ENCODE measurements at regions not wholly inside any gene's neighbourhood (a gene's known extent, or its start where the extent isn't known, plus 50 kb on each side); places are given as distances from the start of the nearest gene placed in this dataset.

DNA sequence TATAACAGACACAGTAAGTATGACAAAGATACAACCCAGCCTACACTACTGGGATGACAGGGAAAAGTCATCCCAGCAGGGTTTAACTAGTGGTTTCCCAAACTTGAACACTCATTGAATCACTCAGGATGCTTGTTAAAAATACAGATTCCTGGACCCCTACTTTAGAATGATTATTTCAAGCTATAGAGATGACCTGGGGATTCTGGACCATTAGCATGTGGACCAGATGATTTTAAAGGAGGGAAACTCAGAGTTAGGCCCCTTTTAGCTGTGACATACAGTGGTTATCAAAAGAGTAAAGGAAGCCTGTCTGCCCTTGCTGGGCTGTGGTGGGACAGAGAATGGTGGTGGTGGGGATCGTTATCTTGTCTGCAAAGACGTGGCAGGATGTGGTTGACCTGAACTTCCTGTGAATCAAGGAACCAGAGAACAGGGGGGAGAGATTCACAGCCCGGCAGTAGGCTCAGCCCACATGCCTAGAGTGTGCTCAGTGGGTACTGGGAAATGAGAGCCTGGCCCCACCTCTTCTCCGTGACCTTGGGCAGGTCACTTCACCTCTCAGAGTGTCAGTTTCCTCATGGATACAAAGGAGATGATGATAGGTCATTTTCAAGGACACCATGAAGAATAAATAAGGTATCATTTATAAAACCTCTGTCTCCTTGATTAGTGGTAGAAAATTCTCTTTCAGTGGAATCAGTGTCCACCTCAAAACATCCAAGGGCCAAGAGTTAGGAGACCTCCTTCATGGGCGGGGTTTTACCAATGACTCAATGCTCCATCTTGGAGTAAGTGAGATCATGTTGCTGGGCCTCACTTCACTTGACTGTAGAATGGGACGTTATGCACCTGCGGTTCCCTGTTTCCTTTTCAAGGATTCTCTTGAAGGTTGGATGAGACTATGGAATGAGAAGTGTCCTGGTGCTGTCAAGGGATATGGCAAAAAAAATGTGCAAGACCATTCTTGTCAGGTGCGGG, 306.5 kb downstream of the RPLP1 start:
- Histone ChIP-seq H3K27ac (no peak overlapping the region), H3K36me3 (replicated peaks in 1 of 2; ENCODE audit: insufficient read depth in 1 of 2, low read depth in 2 of 2) (no peaks in the 10 kb centered on the region), H3K4me3 (no peak overlapping the region), H3K27me3 (no peaks in the 10 kb centered on the region), H3K9me3 (no peaks in the 10 kb centered on the region), H3K4me1 (no peaks in the 10 kb centered on the region)
- TF ChIP-seq POLR2A (IDR thresholded peaks at IDR 0.05): no peak
- TF ChIP-seq, protein P1, sequence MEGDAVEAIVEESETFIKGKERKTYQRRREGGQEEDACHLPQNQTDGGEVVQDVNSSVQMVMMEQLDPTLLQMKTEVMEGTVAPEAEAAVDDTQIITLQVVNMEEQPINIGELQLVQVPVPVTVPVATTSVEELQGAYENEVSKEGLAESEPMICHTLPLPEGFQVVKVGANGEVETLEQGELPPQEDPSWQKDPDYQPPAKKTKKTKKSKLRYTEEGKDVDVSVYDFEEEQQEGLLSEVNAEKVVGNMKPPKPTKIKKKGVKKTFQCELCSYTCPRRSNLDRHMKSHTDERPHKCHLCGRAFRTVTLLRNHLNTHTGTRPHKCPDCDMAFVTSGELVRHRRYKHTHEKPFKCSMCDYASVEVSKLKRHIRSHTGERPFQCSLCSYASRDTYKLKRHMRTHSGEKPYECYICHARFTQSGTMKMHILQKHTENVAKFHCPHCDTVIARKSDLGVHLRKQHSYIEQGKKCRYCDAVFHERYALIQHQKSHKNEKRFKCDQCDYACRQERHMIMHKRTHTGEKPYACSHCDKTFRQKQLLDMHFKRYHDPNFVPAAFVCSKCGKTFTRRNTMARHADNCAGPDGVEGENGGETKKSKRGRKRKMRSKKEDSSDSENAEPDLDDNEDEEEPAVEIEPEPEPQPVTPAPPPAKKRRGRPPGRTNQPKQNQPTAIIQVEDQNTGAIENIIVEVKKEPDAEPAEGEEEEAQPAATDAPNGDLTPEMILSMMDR (IDR thresholded peaks at IDR 0.05): no peak
- WGBS, 2 donors: 83 to 87% methylated on average over 8 of the region's 8 CpGs
- intact Hi-C loops (cut with DNase I): no loop called here
- no peak for ATAC-seq
- DNase-seq: peak in 3 of 4 donors; percentile 17 to 59 (median 33)

- no peak for TF ChIP-seq POLR2A (IDR thresholded peaks at IDR 0.05)
- TF ChIP-seq, protein P1 (IDR thresholded peaks at IDR 0.05): no peak
- H3K27ac ChIP-seq: peak overlapping the region in 1 of 4 donors; percentile 56
- intact Hi-C loops (cut with DNase I): no loop called here
- no peaks in the 10 kb centered on the region for H3K27me3 ChIP-seq
- H3K4me3 ChIP-seq: no peak overlapping the region
- no peaks in the 10 kb centered on the region for H3K9me3 ChIP-seq
- WGBS, 2 donors: 53 to 59% methylated on average over 3 of the region's 3 CpGs
- H3K4me1 ChIP-seq: no peaks in the 10 kb centered on the region
- no peaks in the 10 kb centered on the region for H3K36me3 ChIP-seq (replicated peaks in 1 of 2; ENCODE audit: insufficient read depth in 1 of 2, low read depth in 2 of 2)
- DNase-seq (peak in 1 of 4 donors; percentile 22), ATAC-seq (no peak)
Observed at GRCh38 chr15:69760258-69760845, 307.7 kb downstream of the RPLP1 start.

GRCh38 chr15:69760890-69761568, 308.4 kb downstream of the RPLP1 start:
- intact Hi-C loops (cut with DNase I): no loop called here
- H3K36me3 ChIP-seq (replicated peaks in 1 of 2; ENCODE audit: insufficient read depth in 1 of 2, low read depth in 2 of 2): no peaks in the 10 kb centered on the region
- 56 to 63% methylated on average over 7 of the region's 7 CpGs for WGBS, 2 donors
- H3K27me3 ChIP-seq: no peaks in the 10 kb centered on the region
- DNase-seq (peak in 3 of 4 donors; percentile 22 to 78 (median 25)), ATAC-seq (peak; percentile 30)
- no peak for TF ChIP-seq POLR2A (IDR thresholded peaks at IDR 0.05)
- TF ChIP-seq, protein P1 (IDR thresholded peaks at IDR 0.05): no peak
- no peaks in the 10 kb centered on the region for H3K4me1 ChIP-seq
- H3K9me3 ChIP-seq: no peaks in the 10 kb centered on the region
- peak overlapping the region in 1 of 4 donors; percentile 56 for H3K27ac ChIP-seq
- no peak overlapping the region for H3K4me3 ChIP-seq

DNA sequence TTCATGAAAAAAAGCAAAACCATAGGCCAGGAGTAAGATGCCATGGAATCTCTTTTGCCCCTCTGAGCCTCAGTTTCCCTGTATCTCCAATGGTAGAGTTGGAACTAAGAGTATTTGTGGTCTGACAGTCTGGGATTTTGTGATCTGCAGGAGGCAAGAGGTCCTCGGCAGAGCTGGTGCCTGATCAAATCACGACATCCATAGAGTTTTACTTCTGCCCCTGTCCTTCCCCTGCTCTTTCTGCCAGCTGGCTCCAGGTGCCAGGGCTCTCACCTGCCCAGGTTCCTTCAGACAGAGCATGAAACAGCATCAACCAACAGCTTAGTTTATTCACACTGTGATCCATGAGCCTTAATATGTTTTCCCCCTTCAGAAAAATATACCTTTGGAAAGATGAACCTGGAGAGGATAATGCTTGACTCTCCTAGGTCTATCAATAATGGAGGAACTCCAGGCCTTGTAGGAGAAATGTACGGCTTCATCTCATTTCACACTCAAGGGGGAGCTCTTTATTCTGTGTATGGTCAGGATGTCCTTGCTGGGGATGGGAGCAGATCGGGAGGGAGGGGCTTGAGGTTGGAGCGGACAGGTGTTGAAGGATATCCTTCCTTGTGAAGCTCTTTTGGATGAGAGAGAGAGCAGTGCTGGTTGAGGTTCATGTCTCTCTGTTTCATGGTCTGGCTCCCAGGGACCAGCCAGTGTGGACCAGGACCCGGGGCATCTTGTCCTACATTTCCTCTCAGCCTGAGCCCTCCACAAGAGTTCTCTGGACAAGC, 309.9 kb downstream of the RPLP1 start:
- no peaks in the 10 kb centered on the region for H3K9me3 ChIP-seq
- no peaks in the 10 kb centered on the region for H3K36me3 ChIP-seq (replicated peaks in 1 of 2; ENCODE audit: insufficient read depth in 1 of 2, low read depth in 2 of 2)
- ATAC-seq: no peak
- no peaks in the 10 kb centered on the region for H3K4me1 ChIP-seq
- H3K27me3 ChIP-seq: no peaks in the 10 kb centered on the region
- no peak for DNase-seq
- TF ChIP-seq POLR2A (IDR thresholded peaks at IDR 0.05): no peak
- TF ChIP-seq, protein P1 (IDR thresholded peaks at IDR 0.05): peak in 2 of 7 experiments; percentile 12 to 16
- intact Hi-C loops (cut with DNase I): no loop called here
- no peak overlapping the region for H3K4me3 ChIP-seq
- no peak overlapping the region for H3K27ac ChIP-seq
- 53 to 62% methylated on average over 6 of the region's 6 CpGs for WGBS, 2 donors
